Caki2 (cell line): ENCODE measurements at regions not wholly inside any gene's neighbourhood (a gene's known extent, or its start where the extent isn't known, plus 50 kb on each side); places are given as distances from the start of the nearest gene placed in this dataset.

Experiments used
- DNase-seq: peaks from one replicate; pipeline ENCODE4 v3.0.0-alpha.2; 2015; ENCODE audit warnings: low read depth
- in situ Hi-C: cut with HindIII; loops from 2 replicates; pipeline ENCODE4 v1.10.0; 2016; ENCODE audit warnings: low sequenced_read_pairs, low pct_unique_long_range_greater_than_20kb, mixed read lengths

DNA sequence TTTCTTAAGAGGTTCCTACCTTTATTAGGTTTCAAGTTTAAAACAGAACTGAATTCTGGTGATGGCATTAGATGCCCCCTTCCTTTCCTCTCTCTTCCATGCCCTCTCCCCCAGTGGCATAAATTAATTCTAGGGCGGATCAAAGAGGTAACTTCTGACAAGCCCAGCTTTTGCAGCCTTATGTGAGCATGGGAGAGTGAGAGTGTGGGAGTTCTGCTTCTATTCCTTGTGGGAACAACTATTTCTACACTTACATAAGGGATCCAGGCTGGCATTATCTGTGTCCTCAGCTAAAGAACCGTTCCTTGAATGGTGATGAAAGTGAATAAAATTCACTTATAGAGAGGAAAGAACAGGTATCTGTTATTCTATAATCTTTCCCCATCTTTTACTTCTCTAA, 437.6 kb downstream of the KIF4B start:
- no peak for DNase-seq
- in situ Hi-C loops, result no loop called here

DNA sequence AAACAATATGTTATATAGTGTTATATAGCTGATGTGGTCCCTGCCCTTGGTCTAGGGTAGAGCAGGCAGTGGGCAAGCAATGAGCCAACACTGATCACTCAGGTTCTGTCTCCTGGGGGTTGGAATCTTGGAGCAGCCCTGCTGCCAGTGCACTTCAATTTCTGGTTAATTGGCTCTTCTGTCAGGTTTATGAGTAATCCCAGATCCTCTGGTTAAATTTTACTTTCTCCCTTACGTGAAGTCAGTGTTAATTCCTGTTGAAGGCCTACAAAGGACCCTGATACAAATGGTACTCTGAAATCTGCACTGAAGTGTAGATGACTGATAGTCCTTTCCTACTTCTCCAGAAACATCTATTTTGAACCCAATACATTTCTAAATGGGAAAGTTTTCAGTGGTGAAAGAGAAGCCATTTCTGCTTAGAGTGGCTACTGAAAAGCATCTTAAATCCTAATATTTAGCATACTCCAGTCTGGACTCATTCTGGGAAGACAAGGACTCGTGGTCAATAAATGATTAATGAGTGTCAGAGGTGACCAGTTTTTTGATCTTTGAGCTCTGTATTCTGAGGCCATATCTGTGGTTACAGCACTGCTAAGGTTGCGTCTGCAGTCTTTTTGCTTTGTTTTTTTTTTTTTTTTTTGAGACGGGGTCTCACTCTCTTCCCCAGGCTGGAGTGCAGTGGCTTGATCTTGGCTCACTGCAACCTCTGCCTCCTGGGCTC, 442.4 kb downstream of the KIF4B start:
- in situ Hi-C loops, result no loop called here
- no peak for DNase-seq

DNA sequence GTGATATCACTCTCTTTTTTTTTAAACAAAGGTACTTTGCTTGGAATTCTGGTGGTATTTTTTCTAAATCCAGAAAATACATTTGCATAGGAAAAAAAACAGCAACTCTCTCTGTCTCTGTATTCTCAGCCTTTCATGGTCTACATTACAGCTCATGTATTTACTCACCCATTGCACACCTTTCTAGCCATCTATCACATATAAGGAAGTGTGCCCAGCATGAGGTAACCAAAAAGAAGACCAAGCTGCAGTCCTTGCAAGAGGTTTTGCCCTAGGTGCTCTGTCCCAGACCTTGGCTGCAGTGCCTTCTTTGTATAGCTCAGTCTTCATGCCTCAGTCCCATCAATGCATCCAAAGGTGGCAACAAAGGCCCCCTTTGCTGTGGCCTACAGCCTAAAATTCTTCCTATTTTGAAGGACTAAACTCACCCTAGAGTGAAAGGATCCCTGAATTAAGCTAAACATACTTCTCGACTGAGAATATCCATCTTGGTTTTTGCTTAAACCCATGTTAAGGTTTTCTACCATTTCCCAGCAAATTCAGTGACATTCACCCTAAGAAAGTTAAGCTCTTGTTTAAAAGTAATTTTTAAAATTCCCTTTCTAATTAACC, 446.4 kb downstream of the KIF4B start:
- no peak for DNase-seq
- in situ Hi-C loops, result no loop called here

DNA sequence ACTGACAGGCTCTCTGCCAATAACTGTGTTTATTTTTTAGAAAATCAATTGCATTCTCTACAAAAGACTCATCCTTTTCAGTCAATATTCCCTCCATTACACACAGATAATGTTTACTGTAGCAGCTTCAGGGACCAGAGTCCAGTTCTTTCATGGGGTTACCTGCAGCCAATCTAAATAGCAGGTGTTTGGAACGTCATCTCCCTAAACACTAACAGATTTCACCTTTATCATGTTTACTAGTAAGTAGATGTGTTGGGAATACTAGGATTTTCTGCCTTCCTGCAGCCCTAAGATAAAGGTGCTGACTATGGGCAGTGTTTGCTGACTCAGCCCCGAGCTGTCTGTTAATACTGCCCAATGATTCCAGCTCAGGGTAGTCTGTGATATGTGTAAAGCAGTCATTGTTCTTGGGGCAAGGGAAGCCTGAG, 447.0 kb downstream of the KIF4B start:
- no peak for DNase-seq
- in situ Hi-C loops, result no loop called here

DNA sequence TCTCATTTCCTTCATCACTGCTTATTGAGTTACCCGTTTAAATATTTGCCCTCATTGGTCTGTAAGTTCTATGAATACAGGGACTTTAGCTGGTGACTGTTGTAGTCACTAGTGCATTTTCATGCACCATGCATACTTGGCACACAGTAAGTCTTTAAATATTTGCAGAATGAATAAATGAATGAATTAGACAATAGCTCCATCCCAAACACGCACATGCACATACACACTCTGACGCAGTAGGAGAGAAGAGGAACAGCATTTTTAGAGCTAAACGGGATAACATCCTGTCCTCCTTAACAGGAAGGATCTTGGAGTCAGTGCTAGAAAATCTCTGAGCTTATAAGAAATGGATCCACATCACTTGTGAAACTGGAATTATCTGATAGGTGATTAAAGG, 447.7 kb downstream of the KIF4B start:
- in situ Hi-C loops, result no loop called here

DNA sequence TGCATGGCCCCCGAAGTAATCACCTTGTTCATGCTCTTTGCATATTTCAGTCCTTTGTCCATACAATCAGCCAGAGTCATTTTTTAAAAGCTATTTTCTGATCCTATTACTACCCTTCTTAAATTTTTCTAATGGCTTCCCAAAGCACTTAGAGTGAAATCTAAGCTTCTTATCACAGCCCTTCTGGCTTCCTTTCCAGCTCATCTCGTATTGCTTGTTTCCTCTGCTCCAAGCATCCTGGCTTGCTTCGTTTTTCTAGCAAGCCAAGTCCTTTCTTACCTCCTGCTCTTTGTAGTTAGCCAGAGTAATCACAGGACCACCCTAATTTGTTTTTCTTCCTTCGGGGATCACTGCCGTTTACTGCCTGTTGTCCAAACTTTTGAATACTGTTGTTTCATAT, 453.3 kb downstream of the KIF4B start:
- no peak for DNase-seq
- in situ Hi-C loops, result no loop called here

More for the DNA sequence above, 447.7 kb downstream of the KIF4B start:
- no peak for DNase-seq

DNA sequence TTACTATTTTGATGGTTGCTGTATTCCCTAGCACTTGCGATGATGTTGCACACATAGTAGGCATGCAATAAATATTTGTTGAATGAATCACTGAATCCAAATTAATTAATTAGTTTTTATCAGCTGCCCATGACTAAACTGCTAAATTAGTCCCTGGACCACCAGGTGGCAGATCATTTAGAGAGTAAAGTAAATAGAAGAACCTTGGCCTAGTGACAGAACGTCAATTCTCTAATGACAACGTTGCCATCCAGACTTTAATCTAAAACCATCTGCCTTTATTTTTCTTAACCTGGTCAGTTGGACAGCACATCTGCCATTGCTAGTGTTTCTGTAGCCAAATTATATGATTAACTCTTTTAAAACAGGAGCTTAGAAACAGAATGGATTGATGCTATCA, 457.5 kb downstream of the KIF4B start:
- DNase-seq, result no peak
- in situ Hi-C loops, result no loop called here

DNA sequence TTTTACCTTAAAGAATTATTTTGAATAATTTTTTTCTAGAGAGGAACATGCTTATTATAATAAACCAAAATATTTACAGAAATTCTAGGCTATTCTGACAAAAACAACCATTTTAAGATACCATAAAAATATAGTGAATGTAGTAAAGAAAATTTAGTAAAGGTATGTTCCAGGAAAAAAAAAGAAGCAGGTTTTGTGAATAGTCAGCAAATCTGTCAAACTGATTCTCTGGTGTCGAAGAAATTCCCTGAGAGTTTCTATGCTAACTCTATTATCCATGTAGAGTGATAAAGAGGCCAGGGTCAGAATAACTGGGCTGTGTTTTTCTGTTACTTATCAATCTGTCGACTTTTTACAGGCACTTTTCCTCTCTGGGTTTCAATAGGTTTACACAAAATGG, 459.2 kb downstream of the KIF4B start:
- DNase-seq, result no peak
- in situ Hi-C loops, result no loop called here

DNA sequence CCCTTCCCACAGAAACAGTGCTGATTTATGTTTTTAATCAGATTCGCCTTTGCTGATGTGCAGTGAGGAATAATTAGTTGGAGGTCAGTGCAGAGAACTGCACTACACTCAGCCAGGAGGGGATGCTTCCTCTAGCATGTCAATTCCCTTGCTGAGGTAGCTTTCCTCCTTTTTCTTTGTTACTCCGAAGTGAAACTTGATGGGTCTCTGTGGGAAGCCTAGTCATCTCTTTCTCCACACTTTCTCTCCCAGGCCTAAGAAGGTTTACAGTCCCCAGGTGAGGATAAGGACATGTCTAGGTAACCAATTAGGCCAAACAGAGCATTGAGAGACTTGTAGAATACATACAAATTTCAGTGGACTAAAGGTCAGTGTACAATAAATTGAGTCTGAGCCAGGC, 461.8 kb downstream of the KIF4B start:
- DNase-seq, result no peak
- in situ Hi-C loops, result no loop called here

DNA sequence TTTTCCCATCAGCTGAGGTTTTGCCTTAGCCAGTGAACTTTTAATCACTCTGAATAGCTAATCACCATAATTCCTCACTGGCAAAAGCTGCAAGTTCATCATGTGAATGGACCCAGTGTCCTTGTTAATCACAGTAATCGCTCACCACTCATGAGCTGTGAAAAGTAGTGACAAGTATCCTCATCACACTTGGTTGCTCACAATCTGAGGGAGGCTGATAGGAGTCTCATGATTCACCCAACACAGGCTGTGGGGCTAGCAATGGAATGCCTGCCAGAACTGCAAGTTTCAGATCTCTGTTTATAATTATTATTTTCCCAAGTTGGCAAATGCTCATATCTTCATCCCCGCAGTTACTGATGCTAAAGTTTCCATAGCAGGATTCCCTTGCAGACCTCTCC, 467.2 kb downstream of the KIF4B start:
- peak; percentile 30 for DNase-seq
- in situ Hi-C loops, result no loop called here

DNA sequence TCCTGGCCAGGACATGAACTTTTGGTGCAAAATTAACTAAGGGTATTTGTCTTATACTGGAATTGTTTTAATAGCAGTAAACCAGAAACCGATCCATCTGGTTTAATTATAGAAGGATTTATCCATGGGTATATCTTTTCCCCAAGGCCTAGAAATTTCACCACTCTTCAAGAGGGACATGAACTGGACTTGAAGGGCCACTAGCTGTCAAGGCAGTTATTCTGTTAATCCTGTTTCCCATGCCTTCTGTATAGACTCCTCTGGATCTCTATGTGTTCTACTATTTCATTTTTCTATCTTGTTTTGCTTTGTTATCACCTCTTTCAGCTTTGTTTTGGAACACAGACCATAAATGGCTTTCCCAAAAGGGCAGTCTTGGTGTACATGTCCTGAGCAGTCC, 467.6 kb downstream of the KIF4B start:
- in situ Hi-C loops, result no loop called here
- DNase-seq, result no peak

DNA sequence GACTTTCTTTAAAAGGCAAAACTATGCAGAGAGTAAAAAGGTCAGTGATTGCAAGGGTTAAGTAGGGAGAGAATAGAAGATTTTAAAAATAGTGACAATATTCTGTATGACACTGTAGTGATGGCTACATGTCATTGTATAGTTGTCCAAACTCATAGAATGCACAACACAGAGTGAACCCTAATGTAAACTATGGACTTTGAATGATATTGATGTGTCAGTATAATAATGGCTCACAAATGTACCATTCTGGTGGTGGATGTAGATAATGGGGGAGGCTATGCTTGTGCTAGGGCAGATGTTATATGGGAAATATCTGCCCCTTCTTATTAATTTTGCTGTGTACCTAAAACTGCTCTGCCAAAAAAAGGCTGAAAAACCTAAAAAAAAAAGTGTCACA, 468.9 kb downstream of the KIF4B start:
- no peak for DNase-seq
- in situ Hi-C loops, result no loop called here

DNA sequence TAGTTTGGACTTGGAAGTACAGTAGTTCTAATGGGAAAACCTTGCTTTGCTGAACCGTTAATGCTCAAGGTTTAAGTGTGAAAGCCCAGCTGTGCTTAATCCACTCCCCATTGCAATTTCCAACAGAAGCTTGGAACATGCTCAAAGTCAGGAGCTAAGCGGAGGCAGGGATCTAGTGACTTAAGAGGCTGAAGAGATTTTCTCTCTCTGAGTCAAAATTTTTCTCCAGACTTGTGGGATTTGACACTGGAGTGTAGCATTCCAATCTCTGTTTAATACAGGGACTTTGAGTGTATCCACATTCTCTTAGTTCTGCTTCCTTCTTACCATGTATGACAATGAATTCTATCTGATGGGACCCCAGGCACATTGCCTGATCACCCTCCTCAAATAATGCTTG, 471.8 kb downstream of the KIF4B start:
- in situ Hi-C loops, result no loop called here
- no peak for DNase-seq

DNA sequence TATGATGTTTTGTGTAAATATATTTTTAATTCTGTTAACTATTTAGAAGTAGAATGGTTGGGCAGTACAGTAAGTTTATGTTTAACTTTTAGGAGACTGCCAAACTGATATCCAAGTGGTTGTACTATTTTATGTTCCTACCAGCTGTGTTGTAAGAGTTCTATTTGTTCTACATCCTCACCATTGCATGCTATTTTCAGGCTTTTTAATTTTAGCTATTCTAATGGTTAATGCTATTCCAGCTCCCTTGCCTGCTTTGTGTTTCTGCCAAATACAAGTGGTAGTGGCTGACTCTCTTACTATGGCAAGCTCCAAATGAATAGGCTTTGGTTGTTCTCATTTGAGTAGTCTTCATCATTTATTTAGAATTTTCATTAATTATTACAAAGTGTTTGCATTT, 476.4 kb downstream of the KIF4B start:
- DNase-seq, result no peak
- in situ Hi-C loops, result no loop called here

DNA sequence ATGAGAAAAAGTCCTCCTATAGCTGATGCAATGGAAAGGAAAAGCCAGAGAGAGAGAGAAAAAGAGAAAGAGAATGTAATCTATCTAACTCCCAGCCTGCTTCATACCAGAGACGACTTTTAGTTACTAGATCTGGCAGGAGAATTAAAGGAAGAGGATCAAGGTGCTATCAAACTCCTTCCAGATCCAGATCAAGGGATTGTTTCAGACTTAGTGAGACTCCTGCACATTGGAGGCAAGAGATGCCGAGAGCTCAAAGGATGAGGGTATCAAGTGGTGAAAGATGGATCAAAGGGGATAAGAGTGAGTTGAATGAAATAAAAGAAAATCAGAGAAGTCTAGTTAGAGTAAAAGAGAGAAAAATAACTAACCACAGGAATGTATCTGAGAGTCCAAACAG, 478.6 kb downstream of the KIF4B start:
- DNase-seq, result no peak
- in situ Hi-C loops, result no loop called here

DNA sequence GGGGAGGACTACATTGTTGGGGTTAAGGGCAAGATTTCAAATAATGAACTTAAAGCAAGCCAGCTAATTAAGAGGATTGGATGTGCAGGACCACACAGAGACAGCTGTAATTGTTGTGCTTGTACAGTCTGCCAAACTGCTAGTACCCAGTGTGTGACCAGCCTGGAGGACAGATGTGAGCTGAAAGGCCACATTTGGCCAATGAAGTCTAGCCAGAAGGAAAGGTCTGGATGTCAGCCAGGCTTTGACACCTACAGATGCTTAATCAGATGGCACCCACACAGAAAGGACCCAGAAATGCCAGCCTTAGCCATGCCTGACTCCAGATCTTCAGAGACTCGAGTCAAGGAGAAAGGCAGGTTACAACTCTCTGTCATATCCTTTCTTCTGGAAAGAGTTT, 491.1 kb downstream of the KIF4B start:
- DNase-seq, result no peak
- in situ Hi-C loops, result no loop called here

DNA sequence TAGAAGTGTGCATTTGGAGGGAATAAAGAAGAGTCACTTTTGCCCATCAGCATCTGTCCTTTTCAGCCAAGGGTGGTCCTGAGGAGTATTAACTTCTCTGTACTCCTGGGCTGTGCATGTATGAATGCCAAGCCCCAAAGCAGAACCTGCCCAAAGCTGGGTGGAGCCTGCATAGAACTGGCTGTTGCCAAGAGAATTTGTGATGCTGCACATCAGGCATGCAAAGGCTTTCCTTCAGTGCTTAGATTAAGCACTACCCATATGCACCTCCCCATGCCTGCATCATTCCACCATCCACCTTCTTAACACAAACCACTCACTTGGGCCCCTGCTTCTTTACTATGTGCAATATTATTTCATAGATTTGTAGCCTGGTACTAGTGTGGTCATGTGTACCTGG, 493.8 kb downstream of the KIF4B start:
- in situ Hi-C loops, result no loop called here

DNA sequence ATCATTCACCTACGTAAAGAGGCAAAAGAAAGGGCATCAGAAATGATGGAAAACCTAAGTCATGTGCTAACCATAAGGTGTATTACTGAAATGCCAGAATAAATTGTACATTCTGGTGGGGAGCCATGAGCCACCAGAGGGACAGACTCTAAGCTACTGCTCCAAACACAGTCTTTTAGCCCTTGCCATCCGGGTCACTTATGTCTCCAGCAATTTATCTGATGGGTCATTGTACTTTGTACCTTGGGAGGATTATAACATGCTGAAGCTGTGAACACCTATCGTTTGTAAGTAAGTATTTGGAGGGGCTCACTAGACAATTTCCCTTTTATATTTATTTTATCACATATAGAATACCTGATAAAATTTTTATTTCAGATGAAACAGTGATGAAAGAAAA, 495.1 kb downstream of the KIF4B start:
- in situ Hi-C loops, result no loop called here
- no peak for DNase-seq

More for the DNA sequence above, 493.8 kb downstream of the KIF4B start:
- DNase-seq, result no peak

DNA sequence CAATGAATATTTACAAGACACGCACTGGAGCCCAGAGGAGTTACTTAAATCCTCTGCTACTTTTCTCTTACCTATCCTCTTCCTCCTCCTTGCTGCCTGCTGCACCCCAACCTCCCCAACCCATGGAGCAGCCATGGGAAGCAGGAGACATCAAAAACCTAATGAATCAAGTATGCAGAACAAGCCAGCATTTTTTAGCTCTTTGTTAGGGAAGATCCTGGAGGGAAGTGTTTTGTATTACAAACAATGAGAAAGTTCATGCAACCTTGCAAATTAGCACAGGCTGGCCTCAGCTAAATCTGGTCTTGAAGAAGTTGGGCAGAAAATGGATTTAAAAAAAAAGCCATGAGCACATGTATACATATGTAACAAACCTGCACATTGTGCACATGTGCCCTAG, 498.8 kb downstream of the KIF4B start:
- in situ Hi-C loops, result no loop called here
- no peak for DNase-seq

DNA sequence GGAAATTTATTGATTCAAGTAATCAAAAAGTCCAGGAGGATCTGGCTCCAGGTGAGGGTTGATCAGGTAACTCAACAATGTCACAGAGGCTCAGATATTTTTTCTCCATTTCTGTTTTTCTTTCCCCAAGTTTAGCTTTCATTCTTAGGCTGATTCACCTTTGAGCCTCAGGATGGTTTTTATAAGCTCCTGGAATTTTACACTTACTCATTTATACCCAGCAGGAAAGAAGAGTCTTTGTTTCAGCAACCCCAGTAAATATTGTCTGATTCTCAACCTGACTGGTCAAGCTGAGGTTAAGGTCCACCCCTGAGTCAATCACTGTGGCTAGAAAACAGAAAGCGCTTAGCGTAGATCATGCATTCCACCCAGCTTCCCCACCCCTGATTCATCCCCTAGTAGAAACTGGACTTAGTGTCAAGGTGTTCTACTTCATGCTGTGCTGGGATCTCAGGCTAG, 500.6 kb downstream of the KIF4B start:
- in situ Hi-C loops, result no loop called here
- DNase-seq, result peak; percentile 6
